DND-41 (cell line): ENCODE measurements at regions not wholly inside any gene's neighbourhood (a gene's known extent, or its start where the extent isn't known, plus 50 kb on each side); places are given as distances from the start of the nearest gene placed in this dataset.

Source experiments
- ATAC-seq: fragments of 200-7000 bp; cut with Tn5 transposase; 3 replicates; pipeline ENCODE4 v1.9.1; 2021; ENCODE audit warnings: low read depth; ENCODE audit not compliant: insufficient read depth
- DNase-seq: peaks from one replicate; pipeline ENCODE4 v3.0.0-alpha.2; 2020
- H2AFZ ChIP-seq: 2 replicates; pipeline ENCODE4 v1.6.0; 2012; ENCODE audit warnings: low read depth, low read length
- H3K27ac ChIP-seq: 2 replicates; pipeline ENCODE4 v1.5.1; 2012; ENCODE audit warnings: low read length, inconsistent platforms
- H3K27me3 ChIP-seq: fragments of 200-600 bp; sonication (generic); 2 replicates; pipeline ENCODE4 v1.6.0; 2012; ENCODE audit warnings: low read length, mild to moderate bottlenecking, inconsistent platforms; ENCODE audit not compliant: insufficient read depth, poor library complexity
- H3K36me3 ChIP-seq: 2 replicates; pipeline ENCODE4 v1.5.1; 2012; ENCODE audit warnings: low read length, inconsistent platforms; ENCODE audit not compliant: insufficient read depth
- H3K4me1 ChIP-seq: 2 replicates; pipeline ENCODE4 v1.5.1; 2012; ENCODE audit warnings: mild to moderate bottlenecking, low read length; ENCODE audit not compliant: insufficient read depth
- H3K4me2 ChIP-seq: 2 replicates; pipeline ENCODE4 v1.6.0; 2012; ENCODE audit warnings: mild to moderate bottlenecking, moderate library complexity, low read length, inconsistent platforms; ENCODE audit not compliant: insufficient read depth
- H3K4me3 ChIP-seq, 2 experiments: fragments of 200-600 bp in 1 of 2; shearing (Covaris generic) in 1 of 2; 2 replicates each; pipeline ENCODE4 v1.5.1; 2012 to 2016; ENCODE audit warnings: inconsistent platforms in 2 of 2, low read length in 2 of 2, mild to moderate bottlenecking in 2 of 2, low read depth in 1 of 2, moderate library complexity in 1 of 2
- H3K79me2 ChIP-seq: 2 replicates; pipeline ENCODE4 v1.6.0; 2012; ENCODE audit warnings: low read length, inconsistent platforms; ENCODE audit not compliant: insufficient read depth
- H3K9ac ChIP-seq: 2 replicates; pipeline ENCODE4 v1.6.0; 2012; ENCODE audit warnings: low read depth, mild to moderate bottlenecking, inconsistent platforms, low read length, moderate library complexity
- H3K9me3 ChIP-seq: 2 replicates; pipeline ENCODE4 v1.5.1; 2012; ENCODE audit warnings: low read length, moderate library complexity, mild to moderate bottlenecking, inconsistent platforms; ENCODE audit not compliant: insufficient read depth, severe bottlenecking
- H4K20me1 ChIP-seq: 2 replicates; pipeline ENCODE4 v1.6.0; 2012; ENCODE audit warnings: low read length; ENCODE audit not compliant: insufficient read depth
- CTCF ChIP-seq: IDR thresholded peaks from 2 replicates; pipeline ENCODE4 v1.5.1; 2012; ENCODE audit warnings: borderline replicate concordance, low read length, moderate library complexity, mild to moderate bottlenecking; ENCODE audit not compliant: poor library complexity, severe bottlenecking; ENCODE audit errors: extremely low read depth
- EZH2 ChIP-seq: IDR thresholded peaks from 3 replicates; pipeline ENCODE4 v1.6.1; 2012; ENCODE audit warnings: borderline replicate concordance, low read depth, mild to moderate bottlenecking, moderate library complexity, low read length, inconsistent platforms; ENCODE audit not compliant: severe bottlenecking

- Histone ChIP-seq H3K27ac (no peak overlapping the region), H3K36me3 (no peaks in the 10 kb centered on the region), H3K4me3 (no peak overlapping the region), H2AFZ (no peak overlapping the region), H3K79me2 (no peaks in the 10 kb centered on the region), H3K9me3 (no peaks in the 10 kb centered on the region), H3K4me1 (peaks cover 21% of the 10 kb centered on the region), H3K27me3 (no peaks in the 10 kb centered on the region), H4K20me1 (no peaks in the 10 kb centered on the region), H3K9ac (no peak overlapping the region), H3K4me2 (no peak overlapping the region)
- DNase-seq (no peak), ATAC-seq (no peak)
- TF ChIP-seq CTCF (no peak), EZH2 (no peak)
These were observed 477.4 kb upstream of the ADAMTS16 start for GRCh38 chr5:4662756-4663155.

- Histone ChIP-seq H4K20me1 (no peaks in the 10 kb centered on the region), H3K27ac (no peak overlapping the region), H3K4me3 (no peak overlapping the region), H3K36me3 (no peaks in the 10 kb centered on the region), H3K79me2 (no peaks in the 10 kb centered on the region), H3K4me1 (no peaks in the 10 kb centered on the region), H3K9ac (no peak overlapping the region), H2AFZ (no peak overlapping the region), H3K4me2 (no peak overlapping the region), H3K9me3 (no peaks in the 10 kb centered on the region), H3K27me3 (no peaks in the 10 kb centered on the region)
- DNase-seq (no peak), ATAC-seq (no peak)
- TF ChIP-seq CTCF (no peak), EZH2 (no peak)
These were observed 474.2 kb upstream of the ADAMTS16 start for GRCh38 chr5:4665911-4666310.

- H3K9ac ChIP-seq, result no peak overlapping the region
- ATAC-seq (no peak), DNase-seq (no peak)
- H3K27me3 ChIP-seq, result no peaks in the 10 kb centered on the region
- no peak overlapping the region for H3K4me3 ChIP-seq
- no peak overlapping the region for H3K27ac ChIP-seq
- H3K4me1 ChIP-seq, result no peaks in the 10 kb centered on the region
- no peaks in the 10 kb centered on the region for H3K9me3 ChIP-seq
- H2AFZ ChIP-seq, result no peak overlapping the region
- H3K36me3 ChIP-seq, result no peaks in the 10 kb centered on the region
- H4K20me1 ChIP-seq, result no peaks in the 10 kb centered on the region
- H3K79me2 ChIP-seq, result no peaks in the 10 kb centered on the region
- TF ChIP-seq EZH2, result no peak
- no peak for TF ChIP-seq CTCF
- H3K4me2 ChIP-seq, result no peak overlapping the region
These were observed 466.0 kb upstream of the ADAMTS16 start for GRCh38 chr5:4674166-4674565.

- no peaks in the 10 kb centered on the region for H3K4me1 ChIP-seq
- no peak overlapping the region for H3K9ac ChIP-seq
- H4K20me1 ChIP-seq, result no peaks in the 10 kb centered on the region
- no peak overlapping the region for H3K27ac ChIP-seq
- no peaks in the 10 kb centered on the region for H3K36me3 ChIP-seq
- no peak overlapping the region for H3K4me2 ChIP-seq
- H2AFZ ChIP-seq, result no peak overlapping the region
- no peaks in the 10 kb centered on the region for H3K27me3 ChIP-seq
- no peaks in the 10 kb centered on the region for H3K79me2 ChIP-seq
- peaks cover 6% of the 10 kb centered on the region for H3K9me3 ChIP-seq
- no peak for TF ChIP-seq EZH2
- no peak for TF ChIP-seq CTCF
- H3K4me3 ChIP-seq, result no peak overlapping the region
- ATAC-seq (no peak), DNase-seq (no peak)
These were observed 463.2 kb upstream of the ADAMTS16 start for GRCh38 chr5:4676934-4677333.
